ENCODE measurements at regions not wholly inside any gene's neighbourhood (a gene's known extent, or its start where the extent isn't known, plus 50 kb on each side); places are given as distances from the start of the nearest gene placed in this dataset.

- no peak for TF ChIP-seq RAD21 (conservative IDR thresholded peaks at IDR 0.05)
- TF ChIP-seq, protein P1, sequence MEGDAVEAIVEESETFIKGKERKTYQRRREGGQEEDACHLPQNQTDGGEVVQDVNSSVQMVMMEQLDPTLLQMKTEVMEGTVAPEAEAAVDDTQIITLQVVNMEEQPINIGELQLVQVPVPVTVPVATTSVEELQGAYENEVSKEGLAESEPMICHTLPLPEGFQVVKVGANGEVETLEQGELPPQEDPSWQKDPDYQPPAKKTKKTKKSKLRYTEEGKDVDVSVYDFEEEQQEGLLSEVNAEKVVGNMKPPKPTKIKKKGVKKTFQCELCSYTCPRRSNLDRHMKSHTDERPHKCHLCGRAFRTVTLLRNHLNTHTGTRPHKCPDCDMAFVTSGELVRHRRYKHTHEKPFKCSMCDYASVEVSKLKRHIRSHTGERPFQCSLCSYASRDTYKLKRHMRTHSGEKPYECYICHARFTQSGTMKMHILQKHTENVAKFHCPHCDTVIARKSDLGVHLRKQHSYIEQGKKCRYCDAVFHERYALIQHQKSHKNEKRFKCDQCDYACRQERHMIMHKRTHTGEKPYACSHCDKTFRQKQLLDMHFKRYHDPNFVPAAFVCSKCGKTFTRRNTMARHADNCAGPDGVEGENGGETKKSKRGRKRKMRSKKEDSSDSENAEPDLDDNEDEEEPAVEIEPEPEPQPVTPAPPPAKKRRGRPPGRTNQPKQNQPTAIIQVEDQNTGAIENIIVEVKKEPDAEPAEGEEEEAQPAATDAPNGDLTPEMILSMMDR (IDR thresholded peaks at IDR 0.05; ENCODE audit: poor library complexity, severe bottlenecking) = no peak
- TF ChIP-seq POLR2AphosphoS5 (IDR thresholded peaks at IDR 0.05) = no peak
- TF ChIP-seq TAF1 (IDR thresholded peaks at IDR 0.05; ENCODE audit: low read depth) = no peak
- no peak for TF ChIP-seq EZH2 (IDR thresholded peaks at IDR 0.05; ENCODE audit: borderline replicate concordance, insufficient read depth, low read length, poor library complexity, severe bottlenecking)
- no peak for TF ChIP-seq SMC3 (conservative IDR thresholded peaks at IDR 0.05; ENCODE audit: poor library complexity)
- TF ChIP-seq EP300 (conservative IDR thresholded peaks at IDR 0.05; ENCODE audit: poor library complexity, severe bottlenecking) = no peak
- TF ChIP-seq MXI1 (conservative IDR thresholded peaks at IDR 0.05; ENCODE audit: poor library complexity, severe bottlenecking) = no peak
- TF ChIP-seq, protein P2, sequence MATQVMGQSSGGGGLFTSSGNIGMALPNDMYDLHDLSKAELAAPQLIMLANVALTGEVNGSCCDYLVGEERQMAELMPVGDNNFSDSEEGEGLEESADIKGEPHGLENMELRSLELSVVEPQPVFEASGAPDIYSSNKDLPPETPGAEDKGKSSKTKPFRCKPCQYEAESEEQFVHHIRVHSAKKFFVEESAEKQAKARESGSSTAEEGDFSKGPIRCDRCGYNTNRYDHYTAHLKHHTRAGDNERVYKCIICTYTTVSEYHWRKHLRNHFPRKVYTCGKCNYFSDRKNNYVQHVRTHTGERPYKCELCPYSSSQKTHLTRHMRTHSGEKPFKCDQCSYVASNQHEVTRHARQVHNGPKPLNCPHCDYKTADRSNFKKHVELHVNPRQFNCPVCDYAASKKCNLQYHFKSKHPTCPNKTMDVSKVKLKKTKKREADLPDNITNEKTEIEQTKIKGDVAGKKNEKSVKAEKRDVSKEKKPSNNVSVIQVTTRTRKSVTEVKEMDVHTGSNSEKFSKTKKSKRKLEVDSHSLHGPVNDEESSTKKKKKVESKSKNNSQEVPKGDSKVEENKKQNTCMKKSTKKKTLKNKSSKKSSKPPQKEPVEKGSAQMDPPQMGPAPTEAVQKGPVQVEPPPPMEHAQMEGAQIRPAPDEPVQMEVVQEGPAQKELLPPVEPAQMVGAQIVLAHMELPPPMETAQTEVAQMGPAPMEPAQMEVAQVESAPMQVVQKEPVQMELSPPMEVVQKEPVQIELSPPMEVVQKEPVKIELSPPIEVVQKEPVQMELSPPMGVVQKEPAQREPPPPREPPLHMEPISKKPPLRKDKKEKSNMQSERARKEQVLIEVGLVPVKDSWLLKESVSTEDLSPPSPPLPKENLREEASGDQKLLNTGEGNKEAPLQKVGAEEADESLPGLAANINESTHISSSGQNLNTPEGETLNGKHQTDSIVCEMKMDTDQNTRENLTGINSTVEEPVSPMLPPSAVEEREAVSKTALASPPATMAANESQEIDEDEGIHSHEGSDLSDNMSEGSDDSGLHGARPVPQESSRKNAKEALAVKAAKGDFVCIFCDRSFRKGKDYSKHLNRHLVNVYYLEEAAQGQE (IDR thresholded peaks at IDR 0.05; ENCODE audit: borderline replicate concordance) = no peak
Measured at GRCh38 chrX:110427076-110427475, 68.4 kb downstream of the RTL9 start.

Data from neural cell (in vitro differentiated cells).